ENCODE measurements at regions not wholly inside any gene's neighbourhood (a gene's known extent, or its start where the extent isn't known, plus 50 kb on each side); places are given as distances from the start of the nearest gene placed in this dataset.

- Histone ChIP-seq H3K56ac (ENCODE audit: extremely low read depth, insufficient read depth, low read length) (no peak overlapping the region), H2BK15ac (ENCODE audit: low read depth, low read length) (no peak overlapping the region), H3K23ac (ENCODE audit: low read depth, low read length) (no peak overlapping the region), H2AFZ (replicated peaks; ENCODE audit: low read length, poor library complexity) (no peak overlapping the region), H4K5ac (ENCODE audit: low read depth, low read length) (no peak overlapping the region), H2AK5ac (ENCODE audit: low read depth, low read length) (no peak overlapping the region), H4K8ac (ENCODE audit: low read depth in 2 of 2, low read length in 2 of 2) (no peak overlapping the region), H3K79me1 (ENCODE audit: low read depth in 1 of 2, low read length in 2 of 2) (no peaks in the 10 kb centered on the region), H3K4me2 (ENCODE audit: low read depth, low read length) (no peak overlapping the region), H3K27me3 (ENCODE audit: control insufficient read depth, insufficient read depth, low read length) (no peaks in the 10 kb centered on the region), H2AK9ac (replicated peaks; ENCODE audit: low read depth, low read length, poor library complexity) (no peak overlapping the region), H4K91ac (ENCODE audit: insufficient read depth, low read depth, low read length) (no peak overlapping the region), H2BK20ac (ENCODE audit: low read depth, low read length) (no peak overlapping the region), H3K36me3 (ENCODE audit: control insufficient read depth, insufficient read depth, low read length) (no peaks in the 10 kb centered on the region), H3K9ac (ENCODE audit: low read depth, low read length) (no peak overlapping the region), H3K14ac (replicated peaks; ENCODE audit: low read depth, low read length) (no peak overlapping the region), H2BK5ac (ENCODE audit: low read depth, low read length, poor library complexity, severe bottlenecking) (no peak overlapping the region), H3K4ac (ENCODE audit: low read depth, low read length) (no peak overlapping the region), H3K9me1 (ENCODE audit: insufficient read depth, low read length) (no peaks in the 10 kb centered on the region), H3K9me3 (ENCODE audit: control insufficient read depth, insufficient read depth, low read length) (0 out of 2 replicates have a peak, but pooled peaks cover 1% of the 10 kb centered on the region), H2BK120ac (ENCODE audit: low read depth, low read length) (no peak overlapping the region), H3K18ac (ENCODE audit: low read depth, low read length) (no peak overlapping the region), H3K27ac (ENCODE audit: insufficient read depth, low read length) (no peak overlapping the region), H3K4me3 (ENCODE audit: insufficient read depth, low read depth, low read length) (no peak overlapping the region), H3K4me1 (ENCODE audit: control insufficient read depth, insufficient read depth, low read length) (no peaks in the 10 kb centered on the region), H4K20me1 (ENCODE audit: insufficient read depth, low read length) (no peaks in the 10 kb centered on the region)
- ChIA-PET CTCF (no interaction called here), POLR2A (ENCODE audit: unreplicated experiment) (no interaction called here)
- intact Hi-C loops (cut with micrococcal nuclease) (no loop called here), in situ Hi-C loops (cut with MboI; ENCODE audit: low sequenced_read_pairs) (no loop called here), dilution Hi-C loops (cut with HindIII; ENCODE audit: low sequenced_read_pairs, unreplicated experiment) (no loop called here)
- DNase-seq: no peak
- BruUV-seq (replicated peaks): no TSS peak
- ATAC-seq (ENCODE audit: low read depth): no peak
- TF ChIP-seq RFX5 (IDR thresholded peaks at IDR 0.05; ENCODE audit: low read depth, low read length) (no peak), RAD21 (IDR thresholded peaks at IDR 0.05; ENCODE audit: low read length) (no peak), MXI1 (IDR thresholded peaks at IDR 0.05; ENCODE audit: borderline replicate concordance, low read depth, low read length) (no peak), MAFK (IDR thresholded peaks at IDR 0.05; ENCODE audit: low read depth, low read length) (no peak), POLR2A (IDR thresholded peaks at IDR 0.05; ENCODE audit: low read depth, low read length) (no peak), CEBPB (IDR thresholded peaks at IDR 0.05; ENCODE audit: low read depth, low read length) (no peak), BHLHE40 (IDR thresholded peaks at IDR 0.05; ENCODE audit: low read depth, low read length) (no peak), CHD1 (IDR thresholded peaks at IDR 0.05; ENCODE audit: low read depth, low read length) (no peak), CTCF (conservative IDR thresholded peaks at IDR 0.05; ENCODE audit: low read depth, low read length) (no peak), NFE2L2 (IDR thresholded peaks at IDR 0.05; ENCODE audit: low read depth, low read length) (no peak), RCOR1 (IDR thresholded peaks at IDR 0.05; ENCODE audit: insufficient replicate concordance, low read length) (no peak), USF2 (IDR thresholded peaks at IDR 0.05; ENCODE audit: low read depth, low read length) (no peak), FOS (IDR thresholded peaks at IDR 0.05; ENCODE audit: low read depth, low read length) (no peak)
Measured at GRCh38 chr5:89583534-89583933, 700.5 kb upstream of the MEF2C start.
